ENCODE measurements at regions not wholly inside any gene's neighbourhood (a gene's known extent, or its start where the extent isn't known, plus 50 kb on each side); places are given as distances from the start of the nearest gene placed in this dataset.

DNA sequence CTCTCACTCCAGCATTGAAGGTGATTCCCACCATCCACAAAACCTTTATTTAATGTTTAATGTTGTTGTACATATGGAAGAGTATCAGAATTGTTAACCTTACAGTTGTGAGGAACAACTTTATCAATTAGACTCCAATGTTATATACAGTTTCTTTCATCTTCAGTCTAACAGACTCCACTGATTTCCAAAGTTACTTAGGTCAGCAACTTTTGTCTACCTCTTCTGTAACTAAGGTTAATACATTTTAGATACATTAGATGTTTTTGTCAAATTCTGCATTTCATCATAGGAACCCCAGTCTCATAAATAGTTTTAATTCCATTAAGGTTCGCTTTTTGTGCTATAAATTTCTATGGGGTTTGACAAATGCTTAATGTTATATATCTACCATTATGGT, 223.9 kb upstream of the POM121L12 start:
- TF ChIP-seq POLR2AphosphoS5 (IDR thresholded peaks at IDR 0.05; ENCODE audit: borderline replicate concordance, low read depth, low read length): no peak
- TF ChIP-seq EZH2 (IDR thresholded peaks at IDR 0.05): no peak
- TF ChIP-seq FOXP2 (optimal IDR thresholded peaks at IDR 0.05; ENCODE audit: control extremely low read depth, extremely low read length, insufficient read depth): no peak
